Spleen (tissue), 7 donors: ENCODE measurements at regions not wholly inside any gene's neighbourhood (a gene's known extent, or its start where the extent isn't known, plus 50 kb on each side); places are given as distances from the start of the nearest gene placed in this dataset.
A peak's percentile ranks its signal among the peaks of the same experiment; 100 is the strongest.

ENCODE experiments used
- CTCF ChIP-seq, 11 experiments: fragments of 200-600 bp in 7 of 11; fragments of 450-650 bp in 4 of 11; sonication (generic) in 4 of 11; IDR thresholded peaks in 8 of 11; conservative IDR thresholded peaks in 3 of 11; 1 replicate in 7 of 11; 2 replicates in 4 of 11; pipeline versions ENCODE4 v1.4.0 to v1.8.0; 2016 to 2021; ENCODE audit warnings: antibody characterized with exemption in 11 of 11, inconsistent platforms in 4 of 11, mild to moderate bottlenecking in 1 of 11
- POLR2A ChIP-seq, 3 donors: fragments of 450-650 bp; IDR thresholded peaks; one replicate each; pipeline ENCODE4 v1.5.1; 2017; ENCODE audit warnings: antibody characterized with exemption in 3 of 3, mild to moderate bottlenecking in 1 of 3
- POLR2AphosphoS5 ChIP-seq, 3 donors: sonication (generic); formaldehyde crosslinking; IDR thresholded peaks; one replicate each; pipeline ENCODE4 v1.5.1; 2017; ENCODE audit warnings: antibody characterized with exemption in 3 of 3
- donor health status: DM: no; HTN: no; CAD: no; lungs with moderate emphysema.
- donor health status: DM: no; HTN: no; CAD: no.
- donor health status: DM: no; HTN: no; CAD: no.

- TF ChIP-seq CTCF (IDR thresholded peaks at IDR 0.05 in 8 of 11, conservative IDR thresholded peaks at IDR 0.05 in 3 of 11): peak in 5 of 11 experiments; percentile 13 to 23 (median 19)
- TF ChIP-seq POLR2AphosphoS5 (IDR thresholded peaks at IDR 0.05): no peak
- no peak for TF ChIP-seq POLR2A (IDR thresholded peaks at IDR 0.05)
These were observed 1104.2 kb downstream of the BCL11A start for GRCh38 chr2:59449274-59449673.
